Right atrium auricular region (tissue), 2 donors: ENCODE measurements at regions not wholly inside any gene's neighbourhood (a gene's known extent, or its start where the extent isn't known, plus 50 kb on each side); places are given as distances from the start of the nearest gene placed in this dataset.

Experiments
- DNase-seq: peaks from one replicate; pipeline ENCODE4 v3.0.0-alpha.2; 2019; ENCODE audit warnings: low spot score
- H3K27ac ChIP-seq, 2 donors: fragments of 200-600 bp; sonication (generic); 1 replicate in 1 of 2; 2 replicates in 1 of 2; pipeline ENCODE4 v1.5.1; 2016 to 2019
- H3K27me3 ChIP-seq, 2 donors: fragments of 200-600 bp; sonication (generic); one replicate each; pipeline versions ENCODE4 v1.5.1 to v1.6.0; 2017 to 2019
- H3K36me3 ChIP-seq: fragments of 200-600 bp; sonication (generic); one replicate; pipeline ENCODE4 v1.5.1; 2016
- H3K4me1 ChIP-seq, 2 donors: fragments of 200-600 bp; sonication (generic); one replicate each; pipeline versions ENCODE4 v1.5.1 to v1.6.0; 2017 to 2019
- H3K4me3 ChIP-seq, 2 donors: fragments of 200-600 bp; sonication (generic); 1 replicate in 1 of 2; 2 replicates in 1 of 2; pipeline ENCODE4 v1.5.1; 2017 to 2019; ENCODE audit warnings: mild to moderate bottlenecking in 1 of 2, moderate library complexity in 1 of 2
- H3K9me3 ChIP-seq, 2 donors: fragments of 200-600 bp; sonication (generic); one replicate each; pipeline ENCODE4 v1.5.1; 2019
- TF ChIP-seq, protein P1 (sequence below), 2 donors: fragments of 200-600 bp; sonication (generic); IDR thresholded peaks; one replicate each; pipeline ENCODE4 v1.5.1; 2019; ENCODE audit warnings: antibody characterized with exemption in 2 of 2

DNA sequence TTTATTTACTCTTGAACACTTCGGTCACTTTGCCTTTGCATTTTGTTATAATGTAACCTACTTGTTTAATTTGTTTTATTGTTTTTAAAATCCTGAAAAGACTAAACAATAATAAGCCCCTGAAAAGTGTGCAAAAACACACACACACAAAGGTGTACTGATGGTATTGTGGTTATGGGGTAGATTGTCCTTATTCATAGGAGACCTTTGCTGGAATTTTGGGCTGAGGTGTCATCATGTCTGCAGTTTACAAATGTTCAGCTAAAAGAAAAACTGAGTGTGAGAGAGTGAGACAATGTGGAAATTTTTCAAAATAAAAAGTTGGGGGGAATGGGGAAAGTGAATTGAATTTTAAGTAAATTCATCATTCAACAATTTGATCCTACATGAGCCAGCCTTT lies 174.9 kb downstream of the QDPR start:
- TF ChIP-seq, protein P1, sequence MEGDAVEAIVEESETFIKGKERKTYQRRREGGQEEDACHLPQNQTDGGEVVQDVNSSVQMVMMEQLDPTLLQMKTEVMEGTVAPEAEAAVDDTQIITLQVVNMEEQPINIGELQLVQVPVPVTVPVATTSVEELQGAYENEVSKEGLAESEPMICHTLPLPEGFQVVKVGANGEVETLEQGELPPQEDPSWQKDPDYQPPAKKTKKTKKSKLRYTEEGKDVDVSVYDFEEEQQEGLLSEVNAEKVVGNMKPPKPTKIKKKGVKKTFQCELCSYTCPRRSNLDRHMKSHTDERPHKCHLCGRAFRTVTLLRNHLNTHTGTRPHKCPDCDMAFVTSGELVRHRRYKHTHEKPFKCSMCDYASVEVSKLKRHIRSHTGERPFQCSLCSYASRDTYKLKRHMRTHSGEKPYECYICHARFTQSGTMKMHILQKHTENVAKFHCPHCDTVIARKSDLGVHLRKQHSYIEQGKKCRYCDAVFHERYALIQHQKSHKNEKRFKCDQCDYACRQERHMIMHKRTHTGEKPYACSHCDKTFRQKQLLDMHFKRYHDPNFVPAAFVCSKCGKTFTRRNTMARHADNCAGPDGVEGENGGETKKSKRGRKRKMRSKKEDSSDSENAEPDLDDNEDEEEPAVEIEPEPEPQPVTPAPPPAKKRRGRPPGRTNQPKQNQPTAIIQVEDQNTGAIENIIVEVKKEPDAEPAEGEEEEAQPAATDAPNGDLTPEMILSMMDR (IDR thresholded peaks at IDR 0.05) = no peak
- Histone ChIP-seq H3K27ac (no peak overlapping the region), H3K4me1 (no peaks in the 10 kb centered on the region), H3K27me3 (no peaks in the 10 kb centered on the region), H3K36me3 (no peaks in the 10 kb centered on the region), H3K9me3 (no peaks in the 10 kb centered on the region), H3K4me3 (no peak overlapping the region)
- no peak for DNase-seq

DNA sequence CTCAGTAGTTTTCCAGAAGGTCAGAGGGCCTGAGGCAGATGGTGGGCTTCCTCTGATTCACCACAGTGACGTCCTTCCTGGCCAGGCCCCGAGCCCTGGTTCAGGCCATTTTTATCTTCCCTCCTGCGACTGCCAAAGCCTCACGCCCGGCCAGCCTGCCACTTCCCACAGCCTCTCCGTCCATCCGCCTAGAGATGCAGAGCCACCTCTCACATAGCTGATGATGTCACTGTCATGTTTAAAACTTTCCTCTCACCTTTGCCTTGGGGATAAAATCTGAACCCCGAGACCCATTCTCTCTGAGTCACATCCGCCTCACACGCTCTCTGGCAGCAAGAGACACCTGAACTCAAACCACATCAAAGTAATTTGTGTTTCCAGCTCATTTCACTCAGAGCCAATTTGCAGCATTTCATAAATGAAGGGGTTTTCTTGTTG lies 175.3 kb downstream of the QDPR start:
- TF ChIP-seq, protein P1 (IDR thresholded peaks at IDR 0.05) = no peak
- H3K36me3 ChIP-seq = no peaks in the 10 kb centered on the region
- no peak for DNase-seq
- H3K27ac ChIP-seq = no peak overlapping the region
- H3K9me3 ChIP-seq = no peaks in the 10 kb centered on the region
- H3K27me3 ChIP-seq = no peaks in the 10 kb centered on the region
- H3K4me3 ChIP-seq = no peak overlapping the region
- H3K4me1 ChIP-seq = no peaks in the 10 kb centered on the region

DNA sequence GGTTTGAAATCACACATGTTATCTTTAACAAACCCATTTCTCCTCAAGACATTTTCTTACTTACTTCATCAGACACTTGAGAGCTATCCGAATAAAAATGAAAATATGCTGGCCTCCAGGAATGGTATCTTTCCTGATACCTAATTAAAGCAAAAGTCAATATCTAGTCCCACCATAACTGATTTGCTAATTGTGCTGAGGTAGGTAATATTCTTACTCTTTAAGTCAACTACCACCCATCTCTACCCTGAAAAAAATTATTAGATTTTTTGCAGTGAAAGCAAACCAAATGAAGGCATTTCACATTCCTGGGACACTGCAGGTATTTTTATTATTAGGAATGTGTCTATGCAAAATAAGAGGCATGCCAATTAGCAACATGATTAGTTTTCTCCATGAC lies 175.8 kb downstream of the QDPR start:
- DNase-seq = no peak
- TF ChIP-seq, protein P1 (IDR thresholded peaks at IDR 0.05) = no peak
- Histone ChIP-seq H3K4me3 (no peak overlapping the region), H3K4me1 (no peaks in the 10 kb centered on the region), H3K27ac (no peak overlapping the region), H3K27me3 (no peaks in the 10 kb centered on the region), H3K9me3 (no peaks in the 10 kb centered on the region), H3K36me3 (no peaks in the 10 kb centered on the region)

GRCh38 chr4:17335371-17335770 lies 176.5 kb downstream of the QDPR start:
- Histone ChIP-seq H3K27ac (no peak overlapping the region), H3K36me3 (no peaks in the 10 kb centered on the region), H3K27me3 (no peaks in the 10 kb centered on the region), H3K4me1 (no peaks in the 10 kb centered on the region), H3K9me3 (no peaks in the 10 kb centered on the region), H3K4me3 (no peak overlapping the region)
- TF ChIP-seq, protein P1 (IDR thresholded peaks at IDR 0.05) = no peak
- DNase-seq = no peak

GRCh38 chr4:17332478-17332877 lies 179.4 kb downstream of the QDPR start:
- Histone ChIP-seq H3K27me3 (no peaks in the 10 kb centered on the region), H3K36me3 (no peaks in the 10 kb centered on the region), H3K4me3 (no peak overlapping the region), H3K4me1 (no peaks in the 10 kb centered on the region), H3K27ac (no peak overlapping the region), H3K9me3 (no peaks in the 10 kb centered on the region)
- no peak for DNase-seq
- TF ChIP-seq, protein P1 (IDR thresholded peaks at IDR 0.05) = no peak

DNA sequence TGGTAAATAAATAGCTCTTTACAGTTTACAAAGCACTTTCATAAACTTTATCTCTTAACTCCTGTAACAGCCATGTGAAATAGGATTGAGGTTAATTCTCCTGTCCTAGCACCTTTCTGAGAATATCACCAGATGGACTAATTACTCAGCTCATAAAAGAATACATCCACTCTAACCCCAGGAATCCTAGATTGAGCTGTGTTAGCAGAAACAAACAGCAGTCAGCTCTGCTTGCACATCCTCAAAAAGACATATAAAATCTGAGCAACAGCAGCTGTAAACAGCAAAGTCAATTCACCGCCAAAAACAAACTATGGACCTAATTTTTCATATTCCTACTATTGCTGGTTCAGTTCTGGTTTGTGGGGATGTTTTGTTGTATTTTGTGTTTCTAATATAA lies 182.8 kb downstream of the QDPR start:
- Histone ChIP-seq H3K4me1 (peaks cover 0 to 2% of the 10 kb centered on the region in 2 donors), H3K9me3 (no peaks in the 10 kb centered on the region), H3K27me3 (no peaks in the 10 kb centered on the region), H3K27ac (no peak overlapping the region), H3K36me3 (no peaks in the 10 kb centered on the region), H3K4me3 (no peak overlapping the region)
- TF ChIP-seq, protein P1 (IDR thresholded peaks at IDR 0.05) = no peak
- DNase-seq = no peak
